ENCODE measurements at regions not wholly inside any gene's neighbourhood (a gene's known extent, or its start where the extent isn't known, plus 50 kb on each side); places are given as distances from the start of the nearest gene placed in this dataset.

DNA sequence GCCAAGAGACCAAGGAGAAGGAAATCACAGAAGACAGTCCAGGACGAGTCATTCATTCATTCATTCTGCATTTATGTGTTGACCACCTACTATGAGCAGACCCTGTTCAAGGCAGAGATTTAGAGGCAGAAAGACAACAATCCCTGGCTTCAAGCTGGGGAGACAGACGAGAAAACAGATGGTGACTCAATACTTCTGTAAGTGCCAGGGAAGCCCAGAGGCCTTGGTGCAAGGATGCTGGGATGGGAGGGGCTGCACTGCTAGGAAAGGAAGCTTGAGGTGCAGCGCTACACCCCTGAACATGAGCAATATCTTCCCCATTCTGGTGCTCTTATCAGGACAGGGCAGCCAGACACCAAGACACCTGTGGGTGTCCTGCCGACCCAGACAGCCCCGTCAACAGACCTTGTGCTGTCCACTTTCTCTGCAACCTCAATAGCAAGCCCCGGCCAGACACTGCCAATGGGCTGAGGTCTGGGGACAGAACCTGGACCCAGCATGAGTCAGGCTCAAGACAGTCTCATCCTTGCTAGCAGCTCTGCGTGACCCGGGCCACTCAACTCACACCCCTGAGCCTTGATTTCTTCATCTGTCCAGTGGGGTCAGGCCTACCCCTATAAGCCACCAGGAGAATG lies 163.5 kb downstream of the COPRS start:
- Histone ChIP-seq H3K9me3 (ENCODE audit: control insufficient read depth, insufficient read depth, low read depth, low read length) (no peaks in the 10 kb centered on the region), H3K36me3 (ENCODE audit: control insufficient read depth in 2 of 2, insufficient read depth in 1 of 2, low read length in 2 of 2) (no peaks in the 10 kb centered on the region), H3K27ac (ENCODE audit: extremely low read depth, low read depth, low read length) (no peak overlapping the region), H3K4me1 (ENCODE audit: control insufficient read depth, insufficient read depth, low read length) (no peaks in the 10 kb centered on the region), H3K4me3 (ENCODE audit: low read depth, low read length) (no peak overlapping the region)
- TF ChIP-seq ZBTB26 (tag by site-specific recombination; optimal IDR thresholded peaks at IDR 0.05) (no peak), HOXC10 (CRISPR knock-in tag; IDR thresholded peaks at IDR 0.05) (no peak), HOXA7 (CRISPR knock-in tag; IDR thresholded peaks at IDR 0.05; ENCODE audit: borderline replicate concordance) (no peak), ZNF580 (tag by site-specific recombination; IDR thresholded peaks at IDR 0.05) (no peak), ZNF776 (tag by site-specific recombination; IDR thresholded peaks at IDR 0.05; ENCODE audit: borderline replicate concordance) (no peak), ZFP37 (tag by site-specific recombination; IDR thresholded peaks at IDR 0.05) (no peak), ZNF843 (tag by site-specific recombination; IDR thresholded peaks at IDR 0.05) (no peak), ZNF175 (tag by site-specific recombination; IDR thresholded peaks at IDR 0.05) (no peak), ZNF248 (tag by site-specific recombination; IDR thresholded peaks at IDR 0.05) (no peak), WT1 (tag by site-specific recombination; IDR thresholded peaks at IDR 0.05) (no peak), ZNF18 (tag by site-specific recombination; IDR thresholded peaks at IDR 0.05) (no peak), EGR2 (tag by site-specific recombination; IDR thresholded peaks at IDR 0.05; ENCODE audit: low read depth) (no peak), ZNF544 (tag by site-specific recombination; IDR thresholded peaks at IDR 0.05) (no peak), HOXD13 (CRISPR knock-in tag; IDR thresholded peaks at IDR 0.05; ENCODE audit: borderline replicate concordance) (no peak)
- TF ChIP-seq, protein P1, sequence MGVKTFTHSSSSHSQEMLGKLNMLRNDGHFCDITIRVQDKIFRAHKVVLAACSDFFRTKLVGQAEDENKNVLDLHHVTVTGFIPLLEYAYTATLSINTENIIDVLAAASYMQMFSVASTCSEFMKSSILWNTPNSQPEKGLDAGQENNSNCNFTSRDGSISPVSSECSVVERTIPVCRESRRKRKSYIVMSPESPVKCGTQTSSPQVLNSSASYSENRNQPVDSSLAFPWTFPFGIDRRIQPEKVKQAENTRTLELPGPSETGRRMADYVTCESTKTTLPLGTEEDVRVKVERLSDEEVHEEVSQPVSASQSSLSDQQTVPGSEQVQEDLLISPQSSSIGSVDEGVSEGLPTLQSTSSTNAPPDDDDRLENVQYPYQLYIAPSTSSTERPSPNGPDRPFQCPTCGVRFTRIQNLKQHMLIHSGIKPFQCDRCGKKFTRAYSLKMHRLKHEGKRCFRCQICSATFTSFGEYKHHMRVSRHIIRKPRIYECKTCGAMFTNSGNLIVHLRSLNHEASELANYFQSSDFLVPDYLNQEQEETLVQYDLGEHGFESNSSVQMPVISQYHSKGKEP (tag by site-specific recombination; IDR thresholded peaks at IDR 0.05) = no peak
- TF ChIP-seq, protein P2, sequence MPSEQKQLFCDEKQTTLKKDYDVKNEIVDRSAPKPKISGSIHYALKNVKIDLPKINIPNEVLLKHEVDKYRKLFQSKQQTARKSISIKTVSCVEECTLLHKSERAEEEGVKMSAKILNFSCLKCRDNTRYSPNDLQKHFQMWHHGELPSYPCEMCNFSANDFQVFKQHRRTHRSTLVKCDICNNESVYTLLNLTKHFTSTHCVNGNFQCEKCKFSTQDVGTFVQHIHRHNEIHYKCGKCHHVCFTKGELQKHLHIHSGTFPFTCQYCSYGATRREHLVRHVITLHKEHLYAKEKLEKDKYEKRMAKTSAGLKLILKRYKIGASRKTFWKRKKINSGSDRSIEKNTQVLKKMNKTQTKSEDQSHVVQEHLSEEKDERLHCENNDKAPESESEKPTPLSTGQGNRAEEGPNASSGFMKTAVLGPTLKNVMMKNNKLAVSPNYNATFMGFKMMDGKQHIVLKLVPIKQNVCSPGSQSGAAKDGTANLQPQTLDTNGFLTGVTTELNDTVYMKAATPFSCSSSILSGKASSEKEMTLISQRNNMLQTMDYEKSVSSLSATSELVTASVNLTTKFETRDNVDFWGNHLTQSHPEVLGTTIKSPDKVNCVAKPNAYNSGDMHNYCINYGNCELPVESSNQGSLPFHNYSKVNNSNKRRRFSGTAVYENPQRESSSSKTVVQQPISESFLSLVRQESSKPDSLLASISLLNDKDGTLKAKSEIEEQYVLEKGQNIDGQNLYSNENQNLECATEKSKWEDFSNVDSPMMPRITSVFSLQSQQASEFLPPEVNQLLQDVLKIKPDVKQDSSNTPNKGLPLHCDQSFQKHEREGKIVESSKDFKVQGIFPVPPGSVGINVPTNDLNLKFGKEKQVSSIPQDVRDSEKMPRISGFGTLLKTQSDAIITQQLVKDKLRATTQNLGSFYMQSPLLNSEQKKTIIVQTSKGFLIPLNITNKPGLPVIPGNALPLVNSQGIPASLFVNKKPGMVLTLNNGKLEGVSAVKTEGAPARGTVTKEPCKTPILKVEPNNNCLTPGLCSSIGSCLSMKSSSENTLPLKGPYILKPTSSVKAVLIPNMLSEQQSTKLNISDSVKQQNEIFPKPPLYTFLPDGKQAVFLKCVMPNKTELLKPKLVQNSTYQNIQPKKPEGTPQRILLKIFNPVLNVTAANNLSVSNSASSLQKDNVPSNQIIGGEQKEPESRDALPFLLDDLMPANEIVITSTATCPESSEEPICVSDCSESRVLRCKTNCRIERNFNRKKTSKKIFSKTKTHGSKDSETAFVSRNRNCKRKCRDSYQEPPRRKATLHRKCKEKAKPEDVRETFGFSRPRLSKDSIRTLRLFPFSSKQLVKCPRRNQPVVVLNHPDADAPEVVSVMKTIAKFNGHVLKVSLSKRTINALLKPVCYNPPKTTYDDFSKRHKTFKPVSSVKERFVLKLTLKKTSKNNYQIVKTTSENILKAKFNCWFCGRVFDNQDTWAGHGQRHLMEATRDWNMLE (tag by site-specific recombination; conservative IDR thresholded peaks at IDR 0.05; ENCODE audit: low read depth) = no peak
- ChIA-PET CTCF (no interaction called here), POLR2A (no interaction called here)

Data from HEK293 (cell line).